ENCODE measurements at regions not wholly inside any gene's neighbourhood (a gene's known extent, or its start where the extent isn't known, plus 50 kb on each side); places are given as distances from the start of the nearest gene placed in this dataset.

GRCh38 chr5:1999794-2000193 is 117.1 kb upstream of the IRX4 start:
- TF ChIP-seq CTCF (IDR thresholded peaks at IDR 0.05 in 2 of 3, conservative IDR thresholded peaks at IDR 0.05 in 1 of 3; ENCODE audit: borderline replicate concordance in 1 of 3, insufficient read depth in 1 of 3, low read depth in 2 of 3, low read length in 2 of 3) (no peak), REST (IDR thresholded peaks at IDR 0.05; ENCODE audit: low read depth) (no peak), SIN3A (IDR thresholded peaks at IDR 0.05; ENCODE audit: low read depth) (no peak), EZH2 (IDR thresholded peaks at IDR 0.05) (no peak), EZH2phosphoT487 (IDR thresholded peaks at IDR 0.05; ENCODE audit: borderline replicate concordance) (no peak), TCF7L2 (IDR thresholded peaks at IDR 0.05; ENCODE audit: borderline replicate concordance, extremely low read depth, insufficient read depth, insufficient read length) (no peak), MAX (IDR thresholded peaks at IDR 0.05) (no peak), CEBPB (IDR thresholded peaks at IDR 0.05; ENCODE audit: low read depth) (no peak), POLR2A (IDR thresholded peaks at IDR 0.05; ENCODE audit: borderline replicate concordance, extremely low read depth, insufficient read depth, insufficient read length) (no peak), POLR2AphosphoS5 (IDR thresholded peaks at IDR 0.05; ENCODE audit: low read depth, low read length) (no peak), FOSL1 (IDR thresholded peaks at IDR 0.05; ENCODE audit: low read depth) (no peak)

All from HCT116 (cell line).